Type B pancreatic cell (in vitro differentiated cells): ENCODE measurements at regions not wholly inside any gene's neighbourhood (a gene's known extent, or its start where the extent isn't known, plus 50 kb on each side); places are given as distances from the start of the nearest gene placed in this dataset.

Experiments
- DNase-seq: peaks from one replicate; pipeline ENCODE4 v3.0.0; 2021; ENCODE audit warnings: mixed read lengths; ENCODE audit not compliant: unreplicated experiment; ENCODE audit errors: extremely low spot score
- H3K27ac Mint-ChIP-seq: 2 replicates; pipeline ENCODE4 v1.8.0; 2021; ENCODE audit warnings: mild to moderate bottlenecking, mixed read lengths
- H3K27me3 Mint-ChIP-seq: 2 replicates; pipeline ENCODE4 v1.8.0; 2021; ENCODE audit warnings: mixed read lengths
- H3K36me3 Mint-ChIP-seq: 2 replicates; pipeline ENCODE4 v1.8.0; 2021; ENCODE audit warnings: mixed read lengths
- H3K4me1 Mint-ChIP-seq: one replicate; pipeline ENCODE4 v1.8.0; 2021; ENCODE audit warnings: mixed read lengths; ENCODE audit not compliant: unreplicated experiment
- H3K4me3 Mint-ChIP-seq: 2 replicates; pipeline ENCODE4 v1.8.0; 2021; ENCODE audit warnings: mild to moderate bottlenecking, mixed read lengths
- H3K9me3 Mint-ChIP-seq: 2 replicates; pipeline ENCODE4 v1.8.0; 2021; ENCODE audit warnings: mixed read lengths
- TF ChIP-seq, protein P1 (sequence below): fragments of 200-600 bp; sonication (generic); conservative IDR thresholded peaks from 2 replicates; pipeline ENCODE4 v1.5.0; 2021; ENCODE audit warnings: antibody characterized with exemption, mild to moderate bottlenecking

DNA sequence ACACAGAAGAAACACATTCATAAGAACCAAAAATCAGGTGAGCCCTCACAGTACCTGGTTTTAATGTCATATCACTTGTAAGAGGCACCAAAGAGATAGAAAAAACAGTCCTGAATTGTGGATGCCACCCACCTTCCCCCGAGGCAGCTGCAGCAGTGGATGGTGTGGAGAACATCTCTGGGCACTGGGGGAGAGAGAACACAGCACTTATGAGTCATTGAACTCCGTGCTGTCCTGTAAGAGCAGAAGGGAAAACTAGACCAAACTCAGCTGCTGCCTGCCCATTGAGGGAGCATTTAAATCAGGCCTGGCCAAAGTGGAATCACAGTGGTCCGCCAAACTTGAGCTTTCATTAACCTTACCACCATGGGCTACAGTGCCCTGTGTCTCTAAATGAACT is 296.2 kb downstream of the SPATA31D1 start:
- TF ChIP-seq, protein P1, sequence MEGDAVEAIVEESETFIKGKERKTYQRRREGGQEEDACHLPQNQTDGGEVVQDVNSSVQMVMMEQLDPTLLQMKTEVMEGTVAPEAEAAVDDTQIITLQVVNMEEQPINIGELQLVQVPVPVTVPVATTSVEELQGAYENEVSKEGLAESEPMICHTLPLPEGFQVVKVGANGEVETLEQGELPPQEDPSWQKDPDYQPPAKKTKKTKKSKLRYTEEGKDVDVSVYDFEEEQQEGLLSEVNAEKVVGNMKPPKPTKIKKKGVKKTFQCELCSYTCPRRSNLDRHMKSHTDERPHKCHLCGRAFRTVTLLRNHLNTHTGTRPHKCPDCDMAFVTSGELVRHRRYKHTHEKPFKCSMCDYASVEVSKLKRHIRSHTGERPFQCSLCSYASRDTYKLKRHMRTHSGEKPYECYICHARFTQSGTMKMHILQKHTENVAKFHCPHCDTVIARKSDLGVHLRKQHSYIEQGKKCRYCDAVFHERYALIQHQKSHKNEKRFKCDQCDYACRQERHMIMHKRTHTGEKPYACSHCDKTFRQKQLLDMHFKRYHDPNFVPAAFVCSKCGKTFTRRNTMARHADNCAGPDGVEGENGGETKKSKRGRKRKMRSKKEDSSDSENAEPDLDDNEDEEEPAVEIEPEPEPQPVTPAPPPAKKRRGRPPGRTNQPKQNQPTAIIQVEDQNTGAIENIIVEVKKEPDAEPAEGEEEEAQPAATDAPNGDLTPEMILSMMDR, result no peak
- Mint-ChIP-seq H3K9me3 (no peaks in the 10 kb centered on the region), H3K36me3 (no peaks in the 10 kb centered on the region), H3K27ac (no peak overlapping the region), H3K27me3 (peaks cover 3% of the 10 kb centered on the region), H3K4me3 (no peak overlapping the region), H3K4me1 (no peaks in the 10 kb centered on the region)
- no peak for DNase-seq

DNA sequence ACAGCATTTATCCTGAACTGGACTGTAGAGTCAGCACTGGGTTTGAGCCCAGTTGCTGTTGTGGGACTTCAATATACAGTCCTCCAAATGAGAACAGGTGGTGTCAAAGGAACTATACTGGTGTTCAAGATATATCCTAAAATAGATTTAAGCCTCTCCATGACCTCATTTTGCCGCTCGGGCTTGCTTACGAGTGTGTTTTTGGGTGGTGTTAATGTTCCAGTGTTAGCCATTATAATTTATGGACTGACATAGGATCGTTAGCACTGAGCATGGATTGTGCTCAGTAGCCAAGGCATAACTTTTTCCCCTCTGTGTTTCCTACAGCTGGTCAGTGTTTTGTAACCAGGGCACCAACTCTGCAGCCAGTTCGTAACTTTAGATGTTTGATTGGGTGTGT is 306.6 kb downstream of the SPATA31D1 start:
- H3K27me3 Mint-ChIP-seq, result no peaks in the 10 kb centered on the region
- H3K4me3 Mint-ChIP-seq, result no peak overlapping the region
- H3K27ac Mint-ChIP-seq, result no peak overlapping the region
- TF ChIP-seq, protein P1, result no peak
- no peak for DNase-seq
- H3K4me1 Mint-ChIP-seq, result no peaks in the 10 kb centered on the region
- peaks cover 6% of the 10 kb centered on the region for H3K9me3 Mint-ChIP-seq
- H3K36me3 Mint-ChIP-seq, result no peaks in the 10 kb centered on the region

DNA sequence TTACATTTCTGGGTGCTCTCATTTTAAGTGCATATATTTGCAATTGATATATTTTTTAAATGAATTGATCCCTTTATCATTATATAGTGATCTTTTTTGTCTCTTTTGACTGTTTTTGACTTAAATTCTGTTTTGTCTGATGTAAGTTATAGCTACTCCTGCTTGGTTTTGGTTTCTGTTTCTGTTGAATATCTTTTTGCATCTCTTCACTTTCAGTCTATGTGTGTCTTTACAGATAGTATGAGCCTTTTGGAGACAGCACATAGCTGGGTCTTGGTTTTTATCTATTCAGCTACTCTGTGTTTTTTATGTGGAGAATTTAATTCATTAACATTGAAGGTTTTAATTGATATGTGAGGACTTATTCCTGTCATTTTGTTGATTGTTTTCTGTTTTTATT is 311.3 kb downstream of the SPATA31D1 start:
- H3K27me3 Mint-ChIP-seq, result no peaks in the 10 kb centered on the region
- H3K9me3 Mint-ChIP-seq, result peaks cover 5% of the 10 kb centered on the region
- H3K27ac Mint-ChIP-seq, result no peak overlapping the region
- H3K36me3 Mint-ChIP-seq, result no peaks in the 10 kb centered on the region
- H3K4me3 Mint-ChIP-seq, result no peak overlapping the region
- no peaks in the 10 kb centered on the region for H3K4me1 Mint-ChIP-seq
- DNase-seq, result no peak
- TF ChIP-seq, protein P1, result no peak

DNA sequence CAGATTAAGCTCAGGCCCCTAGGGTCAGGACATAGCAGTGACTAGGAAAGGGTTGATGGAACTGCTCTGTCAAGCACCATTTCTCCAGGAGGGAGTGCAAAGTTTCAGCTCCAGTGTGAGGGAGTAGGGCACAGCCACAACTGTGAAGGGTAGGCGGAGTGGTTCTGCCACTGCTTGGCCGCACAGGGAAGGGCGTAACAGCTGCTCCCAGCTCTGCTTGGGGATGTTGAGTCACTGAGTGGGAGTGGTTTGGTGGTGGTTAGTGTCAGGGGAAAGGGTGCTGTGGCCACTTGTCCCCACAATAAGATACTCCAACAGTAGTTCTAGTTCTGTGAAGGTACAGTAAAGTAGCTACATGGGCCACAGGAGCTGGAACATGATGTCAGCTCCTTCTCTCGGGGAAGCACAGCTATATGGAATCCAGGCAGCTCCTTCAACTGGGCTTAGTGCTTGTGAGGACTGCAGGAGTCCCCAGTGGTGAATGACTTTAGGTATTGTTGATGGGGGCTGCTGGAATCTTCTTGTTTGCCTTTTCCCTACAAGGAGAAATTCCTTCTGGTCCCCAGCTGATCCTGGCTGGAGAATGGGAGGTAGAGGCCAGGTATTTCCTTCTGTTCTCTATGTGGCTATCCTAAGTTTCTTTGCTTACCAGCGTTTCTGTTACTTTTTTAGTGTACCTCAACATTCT is 314.5 kb downstream of the SPATA31D1 start:
- no peak overlapping the region for H3K27ac Mint-ChIP-seq
- H3K27me3 Mint-ChIP-seq, result no peaks in the 10 kb centered on the region
- H3K36me3 Mint-ChIP-seq, result no peaks in the 10 kb centered on the region
- peaks cover 5% of the 10 kb centered on the region for H3K9me3 Mint-ChIP-seq
- TF ChIP-seq, protein P1, result no peak
- H3K4me1 Mint-ChIP-seq, result no peaks in the 10 kb centered on the region
- no peak overlapping the region for H3K4me3 Mint-ChIP-seq
- DNase-seq, result no peak

DNA sequence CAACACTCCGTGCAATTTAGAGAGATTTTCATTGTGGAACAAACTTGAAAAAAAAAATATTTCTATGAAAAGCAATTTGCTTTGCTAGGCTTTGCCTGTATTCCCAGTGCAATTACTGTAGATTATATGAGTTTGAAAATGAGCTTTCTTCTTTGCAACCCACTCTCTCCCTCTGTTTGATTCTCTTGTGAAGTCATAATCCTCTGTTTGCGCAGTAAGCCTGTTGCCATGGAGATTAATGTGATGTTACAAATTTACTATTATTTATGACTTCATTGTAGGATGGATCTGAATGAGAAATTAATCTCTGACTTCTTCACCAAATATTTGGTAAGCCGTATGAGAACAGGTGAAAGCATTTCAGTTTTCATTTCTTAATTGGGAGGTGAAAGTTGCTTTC is 320.3 kb downstream of the SPATA31D1 start:
- H3K9me3 Mint-ChIP-seq, result peaks cover 6% of the 10 kb centered on the region
- no peaks in the 10 kb centered on the region for H3K27me3 Mint-ChIP-seq
- DNase-seq, result no peak
- no peak overlapping the region for H3K4me3 Mint-ChIP-seq
- no peaks in the 10 kb centered on the region for H3K36me3 Mint-ChIP-seq
- no peak overlapping the region for H3K27ac Mint-ChIP-seq
- TF ChIP-seq, protein P1, result no peak
- no peaks in the 10 kb centered on the region for H3K4me1 Mint-ChIP-seq
